Immature natural killer cell (primary cell): ENCODE measurements at regions not wholly inside any gene's neighbourhood (a gene's known extent, or its start where the extent isn't known, plus 50 kb on each side); places are given as distances from the start of the nearest gene placed in this dataset.

Source experiments
- DNase-seq, 3 donors: peaks; one replicate each; pipeline ENCODE4 v3.0.0; 2022; ENCODE audit warnings: mixed read lengths in 1 of 3
- H3K27ac Mint-ChIP-seq, 6 donors: one replicate each; pipeline ENCODE4 v1.8.0; 2020; ENCODE audit warnings: mixed read lengths in 6 of 6, mild to moderate bottlenecking in 5 of 6, inconsistent platforms in 4 of 6, moderate library complexity in 3 of 6
- H3K27me3 Mint-ChIP-seq, 3 donors: one replicate each; pipeline ENCODE4 v1.8.0; 2020 to 2021; ENCODE audit warnings: low read depth in 3 of 3, mild to moderate bottlenecking in 3 of 3, mixed read lengths in 3 of 3, moderate library complexity in 3 of 3, inconsistent platforms in 1 of 3
- H3K36me3 Mint-ChIP-seq, 3 donors: one replicate each; pipeline ENCODE4 v1.8.0; 2020; ENCODE audit warnings: mixed read lengths in 3 of 3, inconsistent platforms in 2 of 3, mild to moderate bottlenecking in 2 of 3
- H3K4me1 Mint-ChIP-seq, 2 donors: one replicate each; pipeline ENCODE4 v1.8.0; 2020; ENCODE audit warnings: inconsistent platforms in 2 of 2, mild to moderate bottlenecking in 2 of 2, mixed read lengths in 2 of 2, moderate library complexity in 1 of 2
- H3K4me3 Mint-ChIP-seq, 5 donors: one replicate each; pipeline ENCODE4 v1.8.0; 2020; ENCODE audit warnings: mild to moderate bottlenecking in 5 of 5, mixed read lengths in 5 of 5, inconsistent platforms in 3 of 5, moderate library complexity in 3 of 5
- H3K9me3 Mint-ChIP-seq, 6 donors: one replicate each; pipeline ENCODE4 v1.8.0; 2020; ENCODE audit warnings: mild to moderate bottlenecking in 6 of 6, mixed read lengths in 6 of 6, inconsistent platforms in 4 of 6, moderate library complexity in 3 of 6

GRCh38 chr6:79864421-79864820 lies 82.9 kb downstream of the ELOVL4 start:
- DNase-seq: no peak
- Mint-ChIP-seq H3K36me3 (no peaks in the 10 kb centered on the region), H3K27me3 (no peaks in the 10 kb centered on the region), H3K4me3 (no peak overlapping the region), H3K27ac (no peak overlapping the region), H3K4me1 (peaks cover under 1 to 2% of the 10 kb centered on the region in 2 donors), H3K9me3 (peaks cover 0 to 2% (median 0%) of the 10 kb centered on the region in 6 donors)

- H3K4me1 Mint-ChIP-seq: no peaks in the 10 kb centered on the region
- no peaks in the 10 kb centered on the region for H3K27me3 Mint-ChIP-seq
These were observed 83.4 kb downstream of the ELOVL4 start for GRCh38 chr6:79864001-79864400.

DNA sequence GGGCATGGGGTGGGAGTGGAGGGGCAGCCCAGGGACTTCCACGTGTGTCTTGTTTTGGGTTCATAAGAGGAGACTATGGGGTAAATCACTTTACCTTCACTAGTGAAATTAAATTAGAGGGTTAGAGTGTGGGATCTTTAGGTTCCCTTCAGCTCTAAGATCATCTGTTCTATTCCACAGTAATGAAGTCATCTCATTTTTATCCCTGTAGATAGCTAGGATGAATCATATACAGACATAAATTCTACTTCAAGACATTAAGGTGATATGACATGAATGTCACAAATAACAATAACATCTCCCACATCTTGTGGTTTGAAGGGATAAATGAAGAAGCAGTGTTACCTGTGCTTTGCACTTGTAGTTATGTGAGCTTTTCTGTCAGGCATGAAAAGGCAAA lies 83.8 kb downstream of the ELOVL4 start:
- Mint-ChIP-seq H3K27me3 (no peaks in the 10 kb centered on the region), H3K27ac (no peak overlapping the region), H3K36me3 (no peaks in the 10 kb centered on the region), H3K4me1 (no peaks in the 10 kb centered on the region), H3K4me3 (no peak overlapping the region), H3K9me3 (no peaks in the 10 kb centered on the region)
- no peak for DNase-seq

More at GRCh38 chr6:79864001-79864400, 83.4 kb downstream of the ELOVL4 start:
- no peak overlapping the region for H3K27ac Mint-ChIP-seq
- DNase-seq: no peak
- no peaks in the 10 kb centered on the region for H3K36me3 Mint-ChIP-seq
- peaks cover 0 to 2% (median 0%) of the 10 kb centered on the region in 6 donors for H3K9me3 Mint-ChIP-seq
- H3K4me3 Mint-ChIP-seq: no peak overlapping the region

DNA sequence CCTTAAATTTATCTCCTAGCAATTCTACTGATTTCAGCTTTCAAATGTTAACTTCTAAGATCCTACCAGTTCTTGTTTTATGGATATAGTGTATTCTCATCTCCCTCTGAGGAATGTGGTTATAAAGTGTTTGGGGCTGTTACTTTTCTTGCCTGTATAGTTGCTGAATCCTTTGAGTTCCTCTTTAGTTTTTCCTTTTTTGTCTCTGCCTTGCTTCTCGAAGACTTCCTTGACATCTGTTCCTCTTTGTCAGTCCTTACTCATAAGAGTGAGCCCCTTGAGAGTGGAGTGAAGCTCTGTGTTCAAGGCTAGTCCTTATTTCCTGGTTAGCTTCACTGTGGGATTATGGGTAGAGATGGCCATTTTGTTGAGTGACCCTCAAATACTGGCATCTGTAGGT lies 84.6 kb downstream of the ELOVL4 start:
- Mint-ChIP-seq H3K27me3 (no peaks in the 10 kb centered on the region), H3K4me1 (no peaks in the 10 kb centered on the region), H3K4me3 (no peak overlapping the region), H3K36me3 (no peaks in the 10 kb centered on the region), H3K27ac (no peak overlapping the region), H3K9me3 (no peaks in the 10 kb centered on the region)
- no peak for DNase-seq

GRCh38 chr6:79862126-79862525 lies 85.2 kb downstream of the ELOVL4 start:
- Mint-ChIP-seq H3K9me3 (no peaks in the 10 kb centered on the region), H3K27me3 (no peaks in the 10 kb centered on the region), H3K36me3 (no peaks in the 10 kb centered on the region), H3K4me1 (no peaks in the 10 kb centered on the region), H3K4me3 (no peak overlapping the region), H3K27ac (no peak overlapping the region)
- no peak for DNase-seq

DNA sequence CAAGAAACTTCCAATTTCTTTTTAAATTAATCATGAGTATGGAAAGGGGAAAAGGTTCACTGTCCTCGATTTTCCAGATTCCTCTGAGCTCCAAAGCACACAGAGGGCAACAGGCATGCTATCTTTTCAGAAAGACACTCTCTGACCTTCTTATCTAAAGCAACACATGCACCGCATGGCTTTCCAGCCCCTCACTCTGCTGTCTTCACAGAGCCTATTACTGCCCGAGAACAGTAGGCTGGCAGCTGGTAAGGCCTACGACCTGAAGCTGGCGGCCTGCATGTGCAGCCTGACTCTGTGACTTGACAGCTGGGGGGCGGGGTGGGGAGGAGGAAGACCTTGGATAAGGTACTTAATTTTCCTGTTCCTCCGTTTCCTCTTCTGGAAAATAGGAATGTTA lies 86.3 kb downstream of the ELOVL4 start:
- Mint-ChIP-seq H3K27ac (no peak overlapping the region), H3K4me1 (no peaks in the 10 kb centered on the region), H3K9me3 (no peaks in the 10 kb centered on the region), H3K36me3 (no peaks in the 10 kb centered on the region), H3K27me3 (no peaks in the 10 kb centered on the region), H3K4me3 (no peak overlapping the region)
- no peak for DNase-seq

DNA sequence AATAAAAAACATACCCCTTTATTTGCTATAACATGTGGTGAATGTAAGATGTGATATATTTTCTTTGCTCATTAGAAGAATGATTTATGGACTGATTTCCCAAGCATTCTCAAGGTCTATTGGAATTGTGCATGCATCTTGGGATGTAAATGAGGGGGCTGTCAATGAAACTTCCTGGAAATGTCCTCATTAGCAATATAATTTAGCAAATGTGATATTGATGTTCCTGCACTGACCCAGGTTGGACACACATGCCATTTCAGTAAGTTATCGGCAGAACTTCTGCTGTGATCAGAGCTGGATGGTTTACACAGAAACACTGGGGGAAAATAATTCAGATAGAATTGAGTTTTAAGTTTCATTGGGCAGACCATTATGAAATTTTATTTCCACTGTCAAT lies 99.9 kb downstream of the ELOVL4 start:
- Mint-ChIP-seq H3K27ac (no peak overlapping the region), H3K27me3 (peaks cover 0 to 8% (median 2%) of the 10 kb centered on the region in 3 donors), H3K4me1 (no peaks in the 10 kb centered on the region)

DNA sequence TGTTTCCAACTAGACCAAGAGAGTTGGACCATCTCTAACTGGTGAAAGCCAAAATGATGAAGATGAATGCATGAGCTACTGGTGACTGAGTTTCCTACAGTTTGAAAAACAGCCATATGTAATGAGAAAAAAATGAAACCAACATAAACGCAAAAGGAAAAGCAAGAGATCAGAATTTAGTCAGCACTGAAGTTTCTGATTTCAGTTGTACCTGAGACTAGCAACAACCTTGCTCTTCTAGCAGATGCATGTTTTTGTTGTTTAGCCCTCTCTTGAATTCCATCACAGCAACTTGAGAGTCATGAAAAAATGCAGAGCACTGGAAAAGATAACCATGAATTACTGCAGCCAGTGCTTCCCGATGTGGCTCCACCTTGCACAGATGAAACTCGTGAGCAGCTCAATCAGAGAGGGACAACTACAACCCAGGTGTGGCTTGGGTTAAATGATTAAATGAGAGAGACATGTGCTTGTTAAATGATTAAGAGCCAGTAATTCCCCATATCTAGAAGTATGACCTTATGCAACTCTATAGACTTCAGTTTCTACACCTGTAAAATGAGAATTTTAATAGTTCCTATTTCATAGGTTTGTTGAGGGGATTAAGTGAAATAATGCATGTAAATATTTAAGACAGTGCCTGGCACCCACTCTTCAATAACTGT lies 104.8 kb downstream of the ELOVL4 start:
- Mint-ChIP-seq H3K9me3 (peaks cover 0 to 6% (median 0%) of the 10 kb centered on the region in 6 donors), H3K27ac (no peak overlapping the region), H3K4me1 (no peaks in the 10 kb centered on the region), H3K36me3 (no peaks in the 10 kb centered on the region), H3K4me3 (no peak overlapping the region), H3K27me3 (peaks cover 0 to 9% (median 1%) of the 10 kb centered on the region in 3 donors)
- DNase-seq: no peak

More for the DNA sequence above, 99.9 kb downstream of the ELOVL4 start:
- Mint-ChIP-seq H3K36me3 (no peaks in the 10 kb centered on the region), H3K4me3 (no peak overlapping the region), H3K9me3 (peaks cover 0 to 1% (median 0%) of the 10 kb centered on the region in 6 donors)
- no peak for DNase-seq

DNA sequence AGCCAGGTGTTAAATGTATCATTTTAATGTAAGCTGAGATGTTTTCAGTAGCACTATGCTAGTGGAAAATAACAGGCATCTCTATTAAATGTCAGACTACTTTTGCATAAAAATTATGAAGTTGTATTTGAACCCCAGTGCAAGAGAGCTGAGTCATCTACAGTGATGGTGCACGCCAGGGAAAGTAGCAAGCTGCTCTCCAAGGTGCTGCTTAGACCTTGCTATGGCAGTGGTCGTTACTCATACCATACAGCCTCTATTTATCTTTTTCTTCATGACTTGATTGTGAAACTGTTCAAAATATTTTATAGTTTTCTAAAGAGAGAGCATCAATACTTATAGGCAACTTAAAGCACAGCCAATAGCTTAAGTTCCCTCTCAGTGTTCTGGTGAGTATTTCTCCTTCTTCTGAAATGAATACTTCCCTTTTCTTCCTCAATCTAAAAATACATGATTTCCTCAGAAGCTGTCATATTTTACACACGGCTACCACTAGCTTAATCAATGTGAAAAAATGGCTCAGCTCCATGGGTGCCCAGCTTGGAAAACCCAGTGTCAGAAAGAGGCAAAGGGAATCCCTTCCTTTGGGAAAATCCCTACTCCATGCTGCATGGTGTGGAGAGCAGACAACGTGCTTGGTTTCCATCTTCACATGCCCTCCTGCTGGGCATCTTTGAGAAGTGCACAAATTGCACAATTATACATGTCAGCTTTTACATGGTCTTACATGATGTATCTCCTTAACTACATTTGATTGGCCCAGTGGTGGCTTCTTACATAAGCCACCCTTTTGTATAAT lies 105.6 kb downstream of the ELOVL4 start:
- H3K36me3 Mint-ChIP-seq: no peaks in the 10 kb centered on the region
- H3K4me3 Mint-ChIP-seq: no peak overlapping the region

DNA sequence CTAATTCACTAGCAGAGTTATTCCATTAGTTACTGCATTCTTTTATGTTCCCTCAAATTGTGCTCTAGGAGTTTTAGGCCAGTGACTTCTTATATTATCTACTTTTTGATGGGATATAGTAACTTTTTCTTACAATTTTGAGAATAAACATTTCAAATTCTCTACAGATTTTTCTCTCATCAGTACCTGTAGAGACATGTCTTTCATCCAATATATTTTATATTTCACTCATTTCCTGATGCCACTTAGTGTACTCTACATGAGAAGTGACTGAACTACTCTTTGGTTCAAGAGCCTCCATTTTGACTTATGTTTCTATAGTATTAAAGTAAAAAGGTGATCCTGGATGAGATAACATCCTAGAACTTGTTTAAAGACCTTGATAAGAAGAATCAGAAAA lies 108.5 kb downstream of the ELOVL4 start:
- Mint-ChIP-seq H3K27ac (no peak overlapping the region), H3K27me3 (peaks cover 2 to 12% (median 3%) of the 10 kb centered on the region in 3 donors), H3K4me3 (no peak overlapping the region), H3K9me3 (peaks cover 0 to 7% (median 1%) of the 10 kb centered on the region in 6 donors), H3K36me3 (no peaks in the 10 kb centered on the region), H3K4me1 (no peaks in the 10 kb centered on the region)
- DNase-seq: no peak

More for the DNA sequence above, 105.6 kb downstream of the ELOVL4 start:
- DNase-seq: no peak
- peaks cover 1 to 11% (median 2%) of the 10 kb centered on the region in 3 donors for H3K27me3 Mint-ChIP-seq
- H3K4me1 Mint-ChIP-seq: no peaks in the 10 kb centered on the region
- no peak overlapping the region for H3K27ac Mint-ChIP-seq
- H3K9me3 Mint-ChIP-seq: peaks cover 0 to 6% (median under 1%) of the 10 kb centered on the region in 6 donors

- no peaks in the 10 kb centered on the region for H3K36me3 Mint-ChIP-seq
- peaks cover 2 to 10% (median 6%) of the 10 kb centered on the region in 3 donors for H3K27me3 Mint-ChIP-seq
- DNase-seq: no peak
- no peaks in the 10 kb centered on the region for H3K4me1 Mint-ChIP-seq
- H3K4me3 Mint-ChIP-seq: no peak overlapping the region
- H3K9me3 Mint-ChIP-seq: peaks cover 0 to 4% (median 0%) of the 10 kb centered on the region in 6 donors
- no peak overlapping the region for H3K27ac Mint-ChIP-seq
These were observed 113.4 kb downstream of the ELOVL4 start for GRCh38 chr6:79833964-79834284.

- Mint-ChIP-seq H3K4me3 (no peak overlapping the region), H3K27ac (no peak overlapping the region)
These were observed 113.9 kb downstream of the ELOVL4 start for GRCh38 chr6:79833264-79833963.

DNA sequence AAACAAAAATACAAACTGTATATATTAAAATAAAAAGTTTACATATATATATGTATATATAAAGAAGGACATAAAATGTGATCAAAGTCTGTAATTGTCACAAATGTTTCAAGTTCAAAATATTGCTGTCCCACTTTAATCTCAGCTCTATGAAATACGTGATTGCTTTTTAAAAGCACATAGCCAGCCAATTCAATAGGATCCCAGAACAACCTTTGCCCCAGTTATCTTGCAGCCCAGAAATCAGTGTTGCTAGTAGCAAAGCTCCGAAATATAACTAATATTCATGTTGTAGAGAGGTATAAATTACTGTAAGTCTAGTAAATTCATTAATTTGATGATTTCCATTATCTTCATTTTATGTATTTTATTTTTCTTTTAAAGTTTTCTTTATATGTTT lies 114.6 kb downstream of the ELOVL4 start:
- H3K4me1 Mint-ChIP-seq: no peaks in the 10 kb centered on the region
- no peak overlapping the region for H3K27ac Mint-ChIP-seq
- H3K9me3 Mint-ChIP-seq: peaks cover 0 to 4% (median 0%) of the 10 kb centered on the region in 6 donors
- DNase-seq: no peak
- H3K27me3 Mint-ChIP-seq: peaks cover 2 to 10% (median 6%) of the 10 kb centered on the region in 3 donors
- no peaks in the 10 kb centered on the region for H3K36me3 Mint-ChIP-seq
- H3K4me3 Mint-ChIP-seq: no peak overlapping the region

More at GRCh38 chr6:79833264-79833963, 113.9 kb downstream of the ELOVL4 start:
- Mint-ChIP-seq H3K36me3 (no peaks in the 10 kb centered on the region), H3K27me3 (peaks cover 2 to 10% (median 6%) of the 10 kb centered on the region in 3 donors), H3K9me3 (peaks cover 0 to 4% (median 0%) of the 10 kb centered on the region in 6 donors), H3K4me1 (no peaks in the 10 kb centered on the region)
- no peak for DNase-seq

DNA sequence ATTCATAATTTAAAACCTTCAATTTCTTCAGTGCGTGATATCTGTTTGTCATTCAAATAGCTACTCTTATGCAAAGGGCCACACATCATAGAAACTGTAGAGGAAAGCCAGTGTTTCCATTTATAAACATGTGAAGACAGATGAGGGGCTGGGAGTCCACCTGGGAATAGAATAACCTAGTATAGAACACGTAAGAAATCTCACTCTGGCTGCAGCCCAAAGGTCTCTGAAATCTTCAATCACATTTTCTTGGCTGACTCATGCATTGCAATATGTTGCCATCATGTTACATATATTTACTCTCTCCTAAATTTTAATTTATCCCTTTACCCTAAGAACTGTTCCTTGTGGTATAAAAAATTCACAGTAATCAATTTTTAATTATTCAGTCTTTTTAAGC lies 123.2 kb downstream of the ELOVL4 start:
- Mint-ChIP-seq H3K36me3 (no peaks in the 10 kb centered on the region), H3K9me3 (peaks cover 0 to 10% (median 0%) of the 10 kb centered on the region in 6 donors), H3K27me3 (peaks cover 0 to 8% (median 0%) of the 10 kb centered on the region in 3 donors), H3K27ac (no peak overlapping the region), H3K4me1 (no peaks in the 10 kb centered on the region), H3K4me3 (no peak overlapping the region)
- no peak for DNase-seq
